HS-5 (cell line): ENCODE measurements at regions not wholly inside any gene's neighbourhood (a gene's known extent, or its start where the extent isn't known, plus 50 kb on each side); places are given as distances from the start of the nearest gene placed in this dataset.

Experiments used
- DNase-seq: peaks from one replicate; pipeline ENCODE4 v3.0.0-alpha.2; 2012; ENCODE audit warnings: low read depth

DNA sequence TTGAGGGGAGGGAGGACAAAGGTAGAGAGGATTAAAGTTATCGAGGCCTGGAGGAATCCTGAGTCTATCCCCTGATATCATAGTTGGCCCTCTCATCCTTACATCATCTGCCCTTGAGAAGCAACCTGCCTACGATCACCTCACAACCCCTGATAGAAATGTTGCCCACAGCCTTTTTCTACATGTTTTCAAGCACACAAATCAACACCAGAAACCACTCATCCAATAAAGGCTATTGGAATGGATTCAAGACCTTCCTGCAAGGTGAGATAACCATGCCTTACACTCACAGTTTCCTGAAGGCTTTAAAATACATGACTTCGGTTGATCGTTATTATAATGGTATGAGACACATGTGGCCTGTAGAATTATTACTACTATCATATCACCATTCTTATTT, 175.7 kb upstream of the EGLN3 start:
- no peak for DNase-seq

- no peak for DNase-seq
These were observed 173.7 kb upstream of the EGLN3 start for GRCh38 chr14:34124585-34124984.

- no peak for DNase-seq
These were observed 171.8 kb upstream of the EGLN3 start for GRCh38 chr14:34122650-34123049.

- DNase-seq, result no peak
These were observed 171.2 kb upstream of the EGLN3 start for GRCh38 chr14:34122081-34122480.

DNA sequence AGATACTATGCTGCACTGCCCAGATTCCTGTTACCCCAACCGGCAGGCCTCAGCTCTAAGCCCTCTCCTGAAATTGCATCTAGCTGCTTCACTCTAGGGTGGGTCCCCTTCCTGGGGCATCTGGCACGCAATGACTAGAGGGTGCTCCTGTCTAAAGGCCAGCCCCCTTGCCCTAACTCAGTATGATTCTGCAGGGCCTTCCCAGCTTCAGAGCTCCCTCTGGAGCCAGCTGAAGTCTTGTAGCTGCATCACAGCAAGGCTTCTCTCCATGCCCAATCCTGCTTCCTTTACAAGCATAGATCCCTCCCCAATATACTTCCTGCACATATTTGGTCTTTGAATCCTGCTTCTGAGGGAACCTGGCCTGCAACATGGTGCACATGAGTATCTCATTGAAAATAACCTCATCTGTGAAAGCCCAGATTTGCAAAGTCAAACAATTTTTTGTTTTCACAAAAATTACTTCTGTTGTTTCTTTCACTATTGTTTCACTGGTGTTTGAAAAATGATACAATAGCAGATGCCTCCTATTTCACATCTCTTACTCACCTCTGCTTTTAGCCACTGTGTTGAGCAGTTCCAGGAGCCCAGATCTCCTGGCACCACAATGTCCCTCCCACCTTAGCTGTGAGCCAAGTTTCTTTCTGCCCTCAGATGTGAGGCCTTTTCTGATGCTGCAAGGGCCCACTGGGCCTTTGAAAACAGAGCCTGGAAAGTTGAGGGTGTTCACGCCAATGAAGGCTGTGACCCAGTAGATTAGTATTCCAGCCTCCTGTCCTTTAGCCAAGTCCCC, 169.5 kb upstream of the EGLN3 start:
- DNase-seq, result no peak

GRCh38 chr14:34119107-34119858, 168.4 kb upstream of the EGLN3 start:
- DNase-seq, result no peak

DNA sequence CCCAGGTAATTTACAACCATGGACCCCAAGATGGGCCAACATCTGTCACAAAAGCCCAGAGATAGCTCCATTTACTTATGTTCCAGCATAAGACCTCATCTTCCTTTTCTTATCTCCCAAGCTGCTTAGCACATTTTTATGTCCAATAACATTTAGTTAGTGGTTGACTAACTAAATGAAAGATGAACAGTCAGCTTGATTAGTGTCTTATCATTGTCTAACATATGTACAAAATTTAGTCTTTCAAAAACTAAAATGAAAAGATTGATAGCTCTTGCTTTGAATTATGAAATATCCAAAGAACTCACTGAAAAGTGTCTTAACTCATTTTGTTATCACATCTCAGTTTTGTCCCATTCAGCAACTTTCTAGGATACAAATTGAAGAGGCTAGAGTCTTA, 163.1 kb upstream of the EGLN3 start:
- no peak for DNase-seq

GRCh38 chr14:34113005-34113511, 162.2 kb upstream of the EGLN3 start:
- DNase-seq, result peak; percentile 59

DNA sequence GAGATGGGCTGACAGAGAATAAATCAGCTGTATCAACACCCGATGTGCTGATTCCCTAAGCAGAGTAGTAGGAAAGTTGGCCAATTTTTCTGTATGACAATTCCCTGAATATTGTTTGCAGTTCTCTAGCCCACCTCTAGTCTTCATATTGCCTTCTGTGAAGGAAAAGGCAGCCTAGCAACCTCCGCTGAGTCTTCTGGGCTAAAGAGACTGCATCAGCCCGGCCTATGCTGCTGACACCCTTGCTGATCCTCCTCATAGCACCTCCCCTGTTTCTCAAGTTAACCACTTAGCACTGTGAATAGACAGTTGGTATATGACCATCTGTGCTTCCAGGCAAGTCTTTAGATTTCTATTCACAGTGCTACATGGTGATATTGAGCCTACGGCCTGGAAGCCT, 161.1 kb upstream of the EGLN3 start:
- DNase-seq, result no peak

DNA sequence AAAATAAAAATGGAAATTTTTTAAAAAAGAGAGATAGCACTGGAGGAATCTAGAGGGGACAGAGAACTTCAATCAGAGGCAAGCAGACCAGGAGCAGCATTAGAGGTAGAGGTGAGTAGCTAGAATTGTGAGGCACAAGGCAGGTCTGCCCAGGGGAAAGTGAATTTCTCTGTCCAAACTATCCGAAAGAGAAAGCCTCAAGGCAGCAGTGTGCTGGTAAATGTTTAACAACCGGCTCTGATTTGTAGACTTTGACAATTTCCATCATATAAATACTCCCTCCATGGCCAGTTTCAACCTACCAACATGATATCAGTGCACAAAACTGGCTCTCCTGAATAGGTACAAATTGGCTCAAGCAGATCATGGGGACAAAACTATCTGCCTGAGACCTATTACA, 160.6 kb upstream of the EGLN3 start:
- DNase-seq, result no peak

DNA sequence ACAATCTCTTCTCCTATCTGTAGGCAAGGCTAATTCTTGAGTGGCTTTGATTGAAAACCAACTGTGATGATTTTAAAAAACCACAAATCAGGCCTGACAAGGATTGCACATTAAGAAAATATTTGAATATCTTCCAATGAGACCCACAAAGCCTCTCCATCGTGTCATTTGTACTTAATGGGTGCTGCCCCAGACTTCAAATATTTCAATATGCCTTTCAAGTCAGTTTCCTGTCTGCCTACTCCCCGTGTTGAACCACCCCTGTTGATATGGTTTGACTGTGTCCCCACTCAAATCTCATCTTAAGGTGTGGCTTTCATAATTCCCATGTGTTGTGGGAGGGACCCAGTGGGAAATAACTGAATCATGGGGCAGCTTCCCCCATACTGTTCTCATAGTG, 159.7 kb upstream of the EGLN3 start:
- DNase-seq, result no peak

- no peak for DNase-seq
These were observed 156.6 kb upstream of the EGLN3 start for GRCh38 chr14:34107441-34107840.

DNA sequence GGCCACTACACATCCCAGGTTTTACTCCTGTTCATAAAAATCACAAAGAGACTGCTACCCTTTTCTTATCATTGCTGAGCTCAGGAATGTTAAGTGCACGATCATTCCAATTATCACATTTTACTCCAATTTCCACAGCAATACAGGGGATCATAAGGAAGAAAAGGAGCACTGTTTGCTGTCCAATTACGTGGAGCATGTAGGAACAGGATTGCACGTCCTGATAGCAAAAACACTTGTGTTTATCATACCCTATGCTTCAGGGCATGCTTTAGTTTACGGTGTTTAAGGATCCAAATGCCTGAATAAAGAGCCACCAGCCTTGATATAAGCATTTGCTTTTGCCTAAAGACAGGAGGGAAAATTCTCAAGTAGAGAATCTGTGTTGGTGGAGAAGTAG, 155.4 kb upstream of the EGLN3 start:
- no peak for DNase-seq

- DNase-seq, result no peak
These were observed 153.9 kb upstream of the EGLN3 start for GRCh38 chr14:34104489-34105397.

DNA sequence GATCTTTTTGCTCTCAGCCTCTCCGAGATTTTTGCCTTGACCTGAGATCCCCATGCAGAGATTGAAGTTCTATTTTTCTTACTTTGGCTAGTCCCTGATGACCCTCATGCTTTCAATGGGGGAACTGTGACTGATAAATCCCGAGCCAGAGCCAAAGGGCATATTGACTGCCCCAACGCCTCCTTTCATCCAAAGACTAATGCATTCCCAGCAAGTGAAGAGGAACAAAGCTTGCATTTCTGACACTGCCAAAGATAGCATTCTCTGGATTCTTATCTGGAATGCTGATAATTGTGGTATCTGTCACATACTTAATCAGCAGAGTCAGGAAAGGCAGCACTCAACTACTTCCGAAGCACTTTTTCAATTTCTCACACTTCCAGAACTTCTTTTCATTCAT, 152.3 kb upstream of the EGLN3 start:
- no peak for DNase-seq

DNA sequence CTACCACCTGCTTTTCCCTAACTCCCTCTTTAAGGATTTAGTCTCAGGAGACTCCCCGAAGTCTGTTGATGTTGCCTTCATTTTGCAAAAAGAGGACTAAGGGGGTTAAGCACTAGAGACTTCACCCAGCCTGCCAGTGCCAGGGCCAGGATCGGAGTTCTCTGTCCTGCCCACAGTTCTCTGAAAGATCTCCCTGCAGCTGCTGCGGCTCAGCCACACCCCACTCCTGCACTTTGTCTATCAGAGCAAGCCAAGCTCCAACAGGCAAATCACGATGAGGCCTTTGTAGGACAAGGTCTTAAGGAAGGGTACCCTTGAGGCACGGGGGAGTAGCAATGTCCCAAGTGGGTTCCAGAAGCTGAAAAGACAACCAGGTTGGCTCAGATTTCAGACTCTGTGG, 148.8 kb upstream of the EGLN3 start:
- no peak for DNase-seq

DNA sequence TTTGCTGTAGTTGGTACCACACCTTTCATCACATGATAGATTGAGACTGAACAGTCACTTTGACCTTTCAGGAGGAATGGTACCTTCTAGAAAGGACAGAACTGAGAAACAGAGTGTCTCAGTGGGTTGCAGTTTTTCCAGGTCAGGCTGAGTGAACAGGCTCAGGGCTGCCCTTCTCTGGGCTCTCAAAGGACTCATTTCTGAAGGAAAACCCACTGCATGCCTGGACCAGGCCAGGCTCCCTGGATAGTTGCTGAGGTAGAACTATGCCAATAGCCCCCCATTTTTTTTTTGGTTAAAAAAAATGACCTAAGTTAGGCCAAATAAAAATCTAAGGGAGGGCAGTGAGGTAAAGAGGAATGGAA, 148.1 kb upstream of the EGLN3 start:
- DNase-seq, result no peak

DNA sequence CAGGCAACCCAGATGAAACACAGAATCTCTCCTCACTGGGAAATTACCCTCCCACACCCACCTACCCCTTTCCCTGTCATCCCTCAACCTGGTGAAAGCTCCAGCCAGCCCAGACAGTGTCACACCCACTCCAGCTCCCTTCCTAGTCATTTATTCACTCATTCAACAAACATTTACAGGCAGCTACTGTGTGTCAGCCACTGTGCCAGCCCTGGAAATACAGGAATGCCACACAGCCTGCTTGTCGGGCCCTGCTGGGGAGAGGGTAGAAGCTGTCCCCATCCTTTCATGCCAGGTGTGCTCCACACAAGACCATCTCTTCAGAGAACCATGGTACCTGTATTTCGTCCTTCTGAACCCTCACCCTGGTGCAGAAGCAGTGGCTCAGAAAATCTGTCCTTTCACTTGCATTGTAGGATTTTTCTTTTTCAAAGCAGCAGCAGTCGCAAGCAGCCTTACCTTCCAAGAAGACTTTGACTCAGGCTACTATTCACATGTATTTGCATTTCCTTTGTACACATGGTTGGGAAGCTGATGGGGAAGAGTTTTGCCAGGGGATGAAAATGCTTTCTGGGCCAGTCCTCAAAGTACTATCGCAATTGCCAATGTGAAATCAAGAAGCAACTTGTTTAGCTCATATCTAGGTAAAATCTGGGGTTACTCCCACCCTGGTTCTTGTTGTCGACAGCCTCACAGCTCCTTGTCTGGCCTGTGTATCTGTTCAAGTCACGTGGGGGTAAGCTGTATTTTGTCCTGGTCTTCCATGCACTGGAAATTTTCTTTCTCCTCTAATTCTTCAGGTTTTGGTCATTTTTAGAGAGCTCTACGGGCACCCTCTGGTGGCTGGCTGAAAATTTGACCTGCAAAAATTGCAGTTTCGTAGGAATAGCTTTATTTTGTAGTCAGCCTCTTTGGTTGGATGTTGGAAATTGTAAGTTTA, 147.4 kb upstream of the EGLN3 start:
- DNase-seq, result no peak

- no peak for DNase-seq
These were observed 146.8 kb upstream of the EGLN3 start for GRCh38 chr14:34097644-34098043.

GRCh38 chr14:34094384-34094783, 143.5 kb upstream of the EGLN3 start:
- no peak for DNase-seq

DNA sequence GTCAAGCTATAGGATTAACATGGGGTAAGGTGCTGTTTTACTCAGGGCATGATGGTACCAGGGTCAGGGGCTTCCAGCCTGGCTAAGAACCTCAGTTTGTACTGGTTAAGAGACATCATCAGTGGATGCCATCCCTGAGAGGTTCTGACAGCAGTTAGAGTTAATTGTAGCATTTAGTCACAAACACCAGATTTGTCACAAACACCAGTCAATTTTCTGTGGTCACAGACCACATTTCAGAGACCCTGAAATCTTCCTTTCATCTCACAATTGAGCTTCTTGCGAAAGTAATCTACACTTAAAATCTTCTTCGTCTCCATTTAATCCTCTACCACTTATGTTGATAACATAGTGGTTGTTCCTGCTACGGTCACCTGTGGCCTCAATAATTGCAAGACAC, 143.0 kb upstream of the EGLN3 start:
- DNase-seq, result no peak
